HL-60 (cell line): ENCODE measurements at regions not wholly inside any gene's neighbourhood (a gene's known extent, or its start where the extent isn't known, plus 50 kb on each side); places are given as distances from the start of the nearest gene placed in this dataset.

ENCODE experiments used
- DNase-seq, 2 experiments: peaks; one replicate each; pipeline ENCODE4 v3.0.0-alpha.2; 2010 to 2020; ENCODE audit warnings: low read depth in 1 of 2, low spot score in 1 of 2
- H3K27ac ChIP-seq: fragments of 250-450 bp; sonication (Bioruptor Pico); replicated peaks from 2 replicates; pipeline ENCODE4 v1.5.1; 2020; ENCODE audit warnings: mild to moderate bottlenecking, moderate library complexity
- H3K27me3 ChIP-seq: fragments of 250-450 bp; sonication (Bioruptor Pico); 2 replicates; pipeline ENCODE4 v1.5.1; 2021; ENCODE audit warnings: mild to moderate bottlenecking, moderate library complexity; ENCODE audit not compliant: insufficient read depth, poor library complexity, severe bottlenecking
- H3K4me3 ChIP-seq: replicated peaks from 2 replicates; pipeline ENCODE4 v1.5.1; 2011; ENCODE audit warnings: mild to moderate bottlenecking, control low read depth, low read length; ENCODE audit not compliant: insufficient read depth
- CTCF ChIP-seq: IDR thresholded peaks from one replicate; pipeline ENCODE4 v1.5.1; 2011; ENCODE audit warnings: low read length, control low read depth, inconsistent platforms; ENCODE audit not compliant: insufficient read depth
- GABPA ChIP-seq: IDR thresholded peaks from 2 replicates; pipeline ENCODE4 v1.6.1; 2012; ENCODE audit warnings: low read depth
- POLR2AphosphoS5 ChIP-seq: IDR thresholded peaks from 2 replicates; pipeline ENCODE4 v1.6.1; 2012; ENCODE audit warnings: low read depth
- SPI1 ChIP-seq: IDR thresholded peaks from 2 replicates; pipeline ENCODE4 v1.6.1; 2012; ENCODE audit warnings: low read depth, mild to moderate bottlenecking, borderline replicate concordance
- TF ChIP-seq, protein P1 (sequence below): IDR thresholded peaks from 2 replicates; pipeline ENCODE4 v1.6.1; 2012; ENCODE audit warnings: low read depth; ENCODE audit not compliant: insufficient replicate concordance

DNA sequence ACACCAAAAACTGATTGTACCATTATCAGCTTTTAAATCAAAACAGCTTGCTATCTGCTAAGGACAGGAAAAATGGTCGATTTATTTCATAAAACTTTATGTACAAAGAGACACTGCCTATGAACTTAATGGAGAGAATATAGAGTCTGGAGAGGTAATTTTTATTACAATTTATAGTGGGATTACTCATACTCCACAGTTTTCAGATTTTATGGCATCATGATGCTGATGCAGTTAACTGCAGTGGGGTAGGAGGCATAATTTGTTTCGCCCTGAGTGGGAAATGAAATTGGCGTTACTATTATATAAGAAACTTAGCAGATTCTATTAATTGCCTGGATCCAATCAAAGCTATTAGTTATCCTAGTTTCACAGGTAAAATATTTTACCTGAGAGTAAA is 301.4 kb downstream of the KLF12 start:
- TF ChIP-seq GABPA: no peak
- TF ChIP-seq CTCF: no peak
- TF ChIP-seq SPI1: no peak
- TF ChIP-seq POLR2AphosphoS5: no peak
- TF ChIP-seq, protein P1, sequence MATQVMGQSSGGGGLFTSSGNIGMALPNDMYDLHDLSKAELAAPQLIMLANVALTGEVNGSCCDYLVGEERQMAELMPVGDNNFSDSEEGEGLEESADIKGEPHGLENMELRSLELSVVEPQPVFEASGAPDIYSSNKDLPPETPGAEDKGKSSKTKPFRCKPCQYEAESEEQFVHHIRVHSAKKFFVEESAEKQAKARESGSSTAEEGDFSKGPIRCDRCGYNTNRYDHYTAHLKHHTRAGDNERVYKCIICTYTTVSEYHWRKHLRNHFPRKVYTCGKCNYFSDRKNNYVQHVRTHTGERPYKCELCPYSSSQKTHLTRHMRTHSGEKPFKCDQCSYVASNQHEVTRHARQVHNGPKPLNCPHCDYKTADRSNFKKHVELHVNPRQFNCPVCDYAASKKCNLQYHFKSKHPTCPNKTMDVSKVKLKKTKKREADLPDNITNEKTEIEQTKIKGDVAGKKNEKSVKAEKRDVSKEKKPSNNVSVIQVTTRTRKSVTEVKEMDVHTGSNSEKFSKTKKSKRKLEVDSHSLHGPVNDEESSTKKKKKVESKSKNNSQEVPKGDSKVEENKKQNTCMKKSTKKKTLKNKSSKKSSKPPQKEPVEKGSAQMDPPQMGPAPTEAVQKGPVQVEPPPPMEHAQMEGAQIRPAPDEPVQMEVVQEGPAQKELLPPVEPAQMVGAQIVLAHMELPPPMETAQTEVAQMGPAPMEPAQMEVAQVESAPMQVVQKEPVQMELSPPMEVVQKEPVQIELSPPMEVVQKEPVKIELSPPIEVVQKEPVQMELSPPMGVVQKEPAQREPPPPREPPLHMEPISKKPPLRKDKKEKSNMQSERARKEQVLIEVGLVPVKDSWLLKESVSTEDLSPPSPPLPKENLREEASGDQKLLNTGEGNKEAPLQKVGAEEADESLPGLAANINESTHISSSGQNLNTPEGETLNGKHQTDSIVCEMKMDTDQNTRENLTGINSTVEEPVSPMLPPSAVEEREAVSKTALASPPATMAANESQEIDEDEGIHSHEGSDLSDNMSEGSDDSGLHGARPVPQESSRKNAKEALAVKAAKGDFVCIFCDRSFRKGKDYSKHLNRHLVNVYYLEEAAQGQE: no peak
- Histone ChIP-seq H3K4me3 (no peak overlapping the region), H3K27me3 (peaks cover 3% of the 10 kb centered on the region), H3K27ac (no peak overlapping the region)
- DNase-seq: no peak

DNA sequence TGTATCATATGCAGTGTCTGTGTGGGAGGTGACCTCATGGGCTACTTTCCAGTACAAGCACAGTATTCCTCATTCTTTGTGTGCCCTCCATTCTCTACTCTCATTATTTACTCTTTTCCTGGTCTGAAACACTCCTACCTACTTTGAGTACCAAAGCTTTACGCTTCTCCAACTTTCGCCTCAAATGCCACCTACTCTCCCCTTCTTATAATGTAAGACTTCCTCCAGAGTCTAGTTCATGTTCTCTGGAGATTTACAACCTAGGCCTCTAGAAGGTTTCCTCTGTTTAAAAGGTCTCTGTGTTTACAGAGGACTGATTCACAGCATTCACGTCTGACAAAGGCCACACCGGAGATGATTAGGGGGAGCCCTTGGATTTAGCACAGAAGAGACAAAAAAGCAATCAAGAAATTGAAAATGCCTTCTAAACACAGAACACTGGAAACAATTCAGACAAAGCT is 302.0 kb downstream of the KLF12 start:
- Histone ChIP-seq H3K4me3 (no peak overlapping the region), H3K27ac (no peak overlapping the region), H3K27me3 (peaks cover 3% of the 10 kb centered on the region)
- DNase-seq: no peak
- no peak for TF ChIP-seq POLR2AphosphoS5
- TF ChIP-seq CTCF: no peak
- no peak for TF ChIP-seq GABPA
- TF ChIP-seq SPI1: no peak
- TF ChIP-seq, protein P1: no peak

DNA sequence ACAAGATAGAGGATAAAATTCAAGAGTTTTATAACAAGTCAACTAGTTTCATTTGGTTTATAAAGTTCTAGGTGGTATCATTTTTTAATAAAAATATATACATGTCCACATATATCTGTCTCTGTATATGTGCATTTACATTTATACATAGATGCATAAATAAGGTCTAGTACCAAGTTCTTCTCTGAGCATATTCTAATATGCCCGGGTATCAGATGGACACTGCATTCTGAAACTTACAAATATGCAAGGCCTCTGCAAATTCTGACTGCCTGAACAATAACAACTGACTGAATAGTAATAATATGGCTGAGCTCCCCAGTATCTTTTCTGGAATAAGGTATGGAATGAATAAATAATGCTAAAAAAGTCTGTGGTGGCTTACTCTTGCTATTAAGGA is 304.8 kb downstream of the KLF12 start:
- Histone ChIP-seq H3K4me3 (no peak overlapping the region), H3K27ac (no peak overlapping the region), H3K27me3 (peaks cover 3% of the 10 kb centered on the region)
- TF ChIP-seq, protein P1: no peak
- TF ChIP-seq GABPA: no peak
- no peak for TF ChIP-seq POLR2AphosphoS5
- no peak for DNase-seq

DNA sequence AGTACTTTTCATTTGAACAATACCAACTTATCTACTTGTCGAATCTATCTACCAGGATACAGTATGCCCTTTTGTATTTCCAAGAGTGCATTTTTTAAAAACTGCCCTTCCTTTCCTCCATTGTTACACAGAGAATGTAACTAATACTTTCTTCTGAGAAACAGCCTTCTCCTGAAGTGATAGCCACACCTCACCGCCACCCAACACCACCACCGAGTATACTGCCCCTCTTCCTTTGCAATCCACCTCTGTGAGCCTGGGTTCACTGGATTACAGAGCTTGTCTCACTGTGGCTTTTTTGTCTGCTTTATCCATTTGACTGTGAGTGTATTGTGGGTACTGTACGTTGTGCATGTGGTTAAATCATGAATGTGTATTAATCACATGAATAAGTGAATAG is 305.4 kb downstream of the KLF12 start:
- DNase-seq: no peak
- Histone ChIP-seq H3K27ac (no peak overlapping the region), H3K27me3 (no peaks in the 10 kb centered on the region), H3K4me3 (no peak overlapping the region)
- TF ChIP-seq POLR2AphosphoS5 (no peak), SPI1 (no peak), GABPA (no peak), CTCF (no peak)
- TF ChIP-seq, protein P1: no peak
